Mucosa of stomach (tissue), 1 donor: ENCODE measurements at regions not wholly inside any gene's neighbourhood (a gene's known extent, or its start where the extent isn't known, plus 50 kb on each side); places are given as distances from the start of the nearest gene placed in this dataset.

Experiments used
- H3K27me3 ChIP-seq: one replicate; pipeline ENCODE4 v1.7.0; 2013; ENCODE audit warnings: mild to moderate bottlenecking, low read length; ENCODE audit not compliant: control insufficient read depth, insufficient read depth
- H3K36me3 ChIP-seq: one replicate; pipeline ENCODE4 v1.7.0; 2013; ENCODE audit warnings: low read length; ENCODE audit not compliant: control insufficient read depth, insufficient read depth
- H3K4me1 ChIP-seq: one replicate; pipeline ENCODE4 v1.7.0; 2013; ENCODE audit warnings: mild to moderate bottlenecking, low read length; ENCODE audit not compliant: control insufficient read depth, insufficient read depth
- H3K4me3 ChIP-seq: one replicate; pipeline ENCODE4 v1.7.0; 2013; ENCODE audit warnings: low read length
- H3K9ac ChIP-seq: one replicate; pipeline ENCODE4 v1.7.0; 2013; ENCODE audit warnings: mild to moderate bottlenecking, low read length, moderate library complexity
- H3K9me3 ChIP-seq: one replicate; pipeline ENCODE4 v1.7.0; 2013; ENCODE audit warnings: mild to moderate bottlenecking, low read length, moderate library complexity; ENCODE audit not compliant: control insufficient read depth
- donor health status: Pancreatic carcinoma.

GRCh38 chr4:11632025-11632424 is 203.3 kb upstream of the HS3ST1 start:
- Histone ChIP-seq H3K4me1 (peaks cover 24% of the 10 kb centered on the region), H3K9me3 (no peaks in the 10 kb centered on the region), H3K27me3 (no peaks in the 10 kb centered on the region), H3K36me3 (no peaks in the 10 kb centered on the region), H3K4me3 (no peak overlapping the region), H3K9ac (no peak overlapping the region)

GRCh38 chr4:11631416-11631815 is 202.7 kb upstream of the HS3ST1 start:
- H3K36me3 ChIP-seq = no peaks in the 10 kb centered on the region

GRCh38 chr4:11628093-11628725 is 199.5 kb upstream of the HS3ST1 start:
- Histone ChIP-seq H3K9ac (no peak overlapping the region), H3K4me1 (peaks cover 5% of the 10 kb centered on the region), H3K27me3 (no peaks in the 10 kb centered on the region), H3K4me3 (no peak overlapping the region), H3K36me3 (no peaks in the 10 kb centered on the region), H3K9me3 (no peaks in the 10 kb centered on the region)

More at GRCh38 chr4:11631416-11631815, 202.7 kb upstream of the HS3ST1 start:
- peaks cover 24% of the 10 kb centered on the region for H3K4me1 ChIP-seq
- H3K27me3 ChIP-seq = no peaks in the 10 kb centered on the region
- no peak overlapping the region for H3K4me3 ChIP-seq
- no peak overlapping the region for H3K9ac ChIP-seq
- H3K9me3 ChIP-seq = no peaks in the 10 kb centered on the region

- H3K9ac ChIP-seq = no peak overlapping the region
- H3K9me3 ChIP-seq = no peaks in the 10 kb centered on the region
- H3K4me1 ChIP-seq = peaks cover under 1% of the 10 kb centered on the region
- no peaks in the 10 kb centered on the region for H3K27me3 ChIP-seq
- no peak overlapping the region for H3K4me3 ChIP-seq
- no peaks in the 10 kb centered on the region for H3K36me3 ChIP-seq
Measured at GRCh38 chr4:11626066-11626465, 197.4 kb upstream of the HS3ST1 start.

- H3K9me3 ChIP-seq = no peaks in the 10 kb centered on the region
- no peaks in the 10 kb centered on the region for H3K36me3 ChIP-seq
- no peak overlapping the region for H3K9ac ChIP-seq
- peaks cover 9% of the 10 kb centered on the region for H3K4me1 ChIP-seq
- no peak overlapping the region for H3K4me3 ChIP-seq
- no peaks in the 10 kb centered on the region for H3K27me3 ChIP-seq
Measured at GRCh38 chr4:11625211-11625610, 196.5 kb upstream of the HS3ST1 start.

- Histone ChIP-seq H3K27me3 (no peaks in the 10 kb centered on the region), H3K9me3 (no peaks in the 10 kb centered on the region)
Measured at GRCh38 chr4:11624370-11624769, 195.7 kb upstream of the HS3ST1 start.

GRCh38 chr4:11623726-11624037 is 195.0 kb upstream of the HS3ST1 start:
- Histone ChIP-seq H3K36me3 (no peaks in the 10 kb centered on the region), H3K4me3 (no peak overlapping the region), H3K4me1 (peaks cover 20% of the 10 kb centered on the region), H3K9ac (no peak overlapping the region), H3K27me3 (no peaks in the 10 kb centered on the region), H3K9me3 (no peaks in the 10 kb centered on the region)

More at GRCh38 chr4:11624370-11624769, 195.7 kb upstream of the HS3ST1 start:
- no peak overlapping the region for H3K4me3 ChIP-seq
- peaks cover 13% of the 10 kb centered on the region for H3K4me1 ChIP-seq
- no peaks in the 10 kb centered on the region for H3K36me3 ChIP-seq
- no peak overlapping the region for H3K9ac ChIP-seq

GRCh38 chr4:11622961-11623725 is 194.4 kb upstream of the HS3ST1 start:
- Histone ChIP-seq H3K27me3 (no peaks in the 10 kb centered on the region), H3K9ac (no peak overlapping the region), H3K4me1 (peaks cover 25% of the 10 kb centered on the region), H3K9me3 (no peaks in the 10 kb centered on the region), H3K36me3 (no peaks in the 10 kb centered on the region), H3K4me3 (no peak overlapping the region)

- Histone ChIP-seq H3K4me3 (no peak overlapping the region), H3K4me1 (peaks cover 26% of the 10 kb centered on the region), H3K36me3 (no peaks in the 10 kb centered on the region), H3K9ac (no peak overlapping the region), H3K27me3 (no peaks in the 10 kb centered on the region), H3K9me3 (no peaks in the 10 kb centered on the region)
Measured at GRCh38 chr4:11620861-11621260, 192.2 kb upstream of the HS3ST1 start.

- peaks cover 32% of the 10 kb centered on the region for H3K4me1 ChIP-seq
Measured at GRCh38 chr4:11618666-11619282, 190.1 kb upstream of the HS3ST1 start.

GRCh38 chr4:11616856-11617255 is 188.2 kb upstream of the HS3ST1 start:
- H3K9ac ChIP-seq = no peak overlapping the region
- H3K4me1 ChIP-seq = peaks cover 32% of the 10 kb centered on the region
- no peak overlapping the region for H3K4me3 ChIP-seq
- H3K9me3 ChIP-seq = no peaks in the 10 kb centered on the region
- no peaks in the 10 kb centered on the region for H3K27me3 ChIP-seq
- H3K36me3 ChIP-seq = no peaks in the 10 kb centered on the region

More at GRCh38 chr4:11618666-11619282, 190.1 kb upstream of the HS3ST1 start:
- Histone ChIP-seq H3K27me3 (no peaks in the 10 kb centered on the region), H3K4me3 (no peak overlapping the region), H3K36me3 (no peaks in the 10 kb centered on the region), H3K9me3 (no peaks in the 10 kb centered on the region), H3K9ac (no peak overlapping the region)

GRCh38 chr4:11615601-11616000 is 186.9 kb upstream of the HS3ST1 start:
- Histone ChIP-seq H3K36me3 (no peaks in the 10 kb centered on the region), H3K9me3 (no peaks in the 10 kb centered on the region), H3K4me3 (no peak overlapping the region), H3K27me3 (no peaks in the 10 kb centered on the region), H3K9ac (no peak overlapping the region), H3K4me1 (peaks cover 27% of the 10 kb centered on the region)
